IPS-NIHi7 (cell line): ENCODE measurements at regions not wholly inside any gene's neighbourhood (a gene's known extent, or its start where the extent isn't known, plus 50 kb on each side); places are given as distances from the start of the nearest gene placed in this dataset.

Experiments
- DNase-seq: peaks from one replicate; pipeline ENCODE4 v3.0.0; 2012; ENCODE audit warnings: mixed read lengths; ENCODE audit errors: extremely low spot score

GRCh38 chr7:34275624-34276023 lies 370.3 kb downstream of the BMPER start:
- no peak for DNase-seq

GRCh38 chr7:34277016-34277802 lies 371.9 kb downstream of the BMPER start:
- DNase-seq: no peak

GRCh38 chr7:34277803-34278199 lies 372.5 kb downstream of the BMPER start:
- no peak for DNase-seq

DNA sequence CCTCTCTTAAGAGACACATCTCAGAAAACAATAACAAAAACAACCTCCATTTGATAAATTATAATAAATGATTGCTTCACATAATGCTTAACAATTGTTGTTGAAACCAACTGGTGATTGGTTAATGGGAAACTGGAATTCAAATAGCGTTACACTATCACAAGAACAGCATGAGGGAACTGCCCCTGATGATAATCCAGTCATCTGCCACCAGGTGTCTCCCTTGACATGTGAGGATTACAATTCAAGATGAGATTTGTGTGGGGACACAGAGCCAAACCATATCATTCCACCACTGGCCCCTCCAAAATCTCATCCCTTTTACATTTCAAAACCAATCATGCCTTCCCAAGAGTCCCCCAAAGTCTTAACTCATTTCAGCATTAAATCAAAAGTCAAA lies 375.9 kb downstream of the BMPER start:
- DNase-seq: no peak

- no peak for DNase-seq
These were observed 375.7 kb upstream of the NPSR1 start for GRCh38 chr7:34282271-34282670.

DNA sequence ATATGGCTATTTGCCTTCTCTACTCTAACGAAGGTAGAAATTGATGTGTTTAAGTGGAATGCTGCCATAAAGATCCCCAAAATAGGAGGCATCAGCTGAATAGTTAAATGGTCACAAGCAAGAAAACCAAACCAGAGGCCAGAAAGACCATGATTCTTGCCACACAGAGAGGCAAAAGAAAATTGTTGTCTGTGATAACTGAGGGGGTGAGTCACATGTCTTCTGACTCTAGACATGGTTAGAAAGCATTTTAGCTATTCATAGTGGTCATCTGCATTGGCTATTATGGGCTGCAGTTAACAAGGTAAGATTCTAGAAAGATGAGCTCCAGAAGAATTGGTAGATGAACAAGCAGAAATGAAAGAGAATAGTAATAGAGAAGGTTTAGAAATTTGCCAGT lies 361.4 kb upstream of the NPSR1 start:
- no peak for DNase-seq

- DNase-seq: no peak
These were observed 359.5 kb upstream of the NPSR1 start for GRCh38 chr7:34298492-34299013.

- DNase-seq: no peak
These were observed 359.0 kb upstream of the NPSR1 start for GRCh38 chr7:34299066-34299465.

- no peak for DNase-seq
These were observed 350.5 kb upstream of the NPSR1 start for GRCh38 chr7:34307540-34307939.

- no peak for DNase-seq
These were observed 349.4 kb upstream of the NPSR1 start for GRCh38 chr7:34308595-34308994.

DNA sequence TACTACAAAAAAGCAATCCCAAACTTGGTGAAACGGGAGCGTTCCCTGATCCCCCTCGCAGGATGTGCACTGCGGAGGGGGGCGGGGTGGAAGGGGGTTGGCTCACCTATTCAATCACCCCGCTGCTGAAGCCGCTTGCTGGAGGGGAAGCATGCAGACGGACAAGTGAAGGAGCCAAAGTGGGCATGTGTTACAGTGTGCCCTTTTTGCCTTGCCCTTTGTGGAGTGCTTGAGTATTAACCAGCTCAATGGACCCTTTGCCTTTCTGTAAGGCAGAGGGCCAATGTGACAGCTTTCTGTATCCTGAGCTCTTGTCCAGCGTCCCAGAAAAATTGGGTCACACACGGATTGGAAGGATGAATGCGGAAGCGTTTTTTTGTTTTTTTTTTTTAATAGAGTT lies 348.9 kb upstream of the NPSR1 start:
- DNase-seq: no peak

- no peak for DNase-seq
These were observed 348.4 kb upstream of the NPSR1 start for GRCh38 chr7:34309584-34309983.

DNA sequence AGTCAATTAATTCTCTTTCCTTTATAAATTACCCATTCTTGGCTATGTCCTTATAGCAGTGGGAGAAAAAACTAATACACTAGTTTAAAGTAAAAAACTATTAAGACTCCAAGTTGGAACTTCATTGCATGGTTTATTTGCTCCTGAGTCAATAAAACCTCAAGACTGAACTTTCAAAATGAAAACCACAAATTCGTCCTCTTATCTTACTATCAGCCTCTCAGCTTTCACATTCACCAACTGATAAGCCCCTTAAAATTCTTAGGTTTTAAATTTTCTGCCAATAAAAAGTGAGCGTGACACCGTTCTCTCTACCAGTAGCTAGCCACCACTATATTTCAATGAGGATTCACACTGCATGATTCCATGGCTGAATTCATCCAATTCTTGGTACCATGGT lies 346.4 kb upstream of the NPSR1 start:
- DNase-seq: no peak

DNA sequence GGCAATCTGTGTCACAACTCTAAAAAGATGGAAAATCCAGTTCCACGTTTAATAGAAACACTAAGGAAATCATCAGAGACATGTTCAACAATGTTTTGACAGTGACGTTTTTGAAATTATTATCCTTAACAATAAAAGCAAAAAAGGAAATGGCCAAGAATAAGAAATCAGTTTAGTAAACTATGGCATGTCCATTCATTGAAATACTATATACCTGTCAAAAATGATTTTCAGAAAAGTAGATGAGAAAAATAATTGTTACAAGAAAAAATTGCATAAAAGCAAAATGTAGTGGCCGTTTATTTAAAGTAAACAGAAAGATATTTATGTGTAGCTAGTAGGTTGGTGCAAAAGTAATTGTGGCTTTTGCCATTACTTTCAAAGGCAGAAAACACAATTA lies 345.4 kb upstream of the NPSR1 start:
- no peak for DNase-seq

GRCh38 chr7:34313289-34313688 lies 344.7 kb upstream of the NPSR1 start:
- DNase-seq: no peak

DNA sequence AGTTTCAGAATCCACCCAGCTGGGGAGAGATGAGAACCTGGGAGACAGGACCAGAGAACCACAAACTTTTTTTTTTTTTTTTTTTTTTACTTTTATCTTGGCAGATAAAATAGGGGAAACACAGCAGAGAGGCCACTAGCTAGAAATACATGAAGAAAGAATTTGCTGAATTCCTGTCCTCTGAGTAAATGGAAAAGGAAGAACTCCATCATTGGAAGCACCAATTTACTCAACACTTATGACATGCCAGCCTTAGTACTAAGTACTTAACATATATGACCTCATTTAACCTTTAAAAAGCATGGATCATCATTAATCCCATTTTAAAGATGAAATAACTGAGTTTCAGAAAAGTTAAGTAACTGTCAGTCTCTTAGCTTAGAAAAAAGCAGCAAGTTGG lies 343.0 kb upstream of the NPSR1 start:
- DNase-seq: no peak

GRCh38 chr7:34317039-34317438 lies 341.0 kb upstream of the NPSR1 start:
- no peak for DNase-seq

DNA sequence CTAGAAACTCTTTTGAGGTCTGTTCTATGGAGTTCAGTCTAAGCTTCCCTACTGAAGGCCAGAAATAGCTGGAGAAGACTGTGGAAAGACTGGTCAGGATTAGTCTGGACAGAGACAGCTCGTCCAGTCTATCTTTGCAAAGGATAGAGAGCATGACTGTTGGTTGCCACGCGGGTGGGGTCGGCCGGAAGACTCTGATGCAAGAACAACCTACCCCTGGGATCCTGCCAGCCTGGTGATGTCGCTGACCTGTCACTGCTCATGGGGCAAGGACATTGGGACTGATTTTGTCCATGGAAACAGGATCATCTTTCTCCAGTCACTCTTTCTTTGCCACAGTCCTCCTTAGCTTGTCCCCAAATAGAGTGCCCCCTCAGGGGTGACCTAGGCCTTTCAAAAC lies 337.6 kb upstream of the NPSR1 start:
- no peak for DNase-seq

GRCh38 chr7:34320926-34321661 lies 336.9 kb upstream of the NPSR1 start:
- peak; percentile 84 for DNase-seq

- DNase-seq: no peak
These were observed 335.2 kb upstream of the NPSR1 start for GRCh38 chr7:34322841-34323240.

- DNase-seq: no peak
These were observed 330.3 kb upstream of the NPSR1 start for GRCh38 chr7:34327681-34328080.

GRCh38 chr7:34330308-34330707 lies 327.7 kb upstream of the NPSR1 start:
- no peak for DNase-seq

DNA sequence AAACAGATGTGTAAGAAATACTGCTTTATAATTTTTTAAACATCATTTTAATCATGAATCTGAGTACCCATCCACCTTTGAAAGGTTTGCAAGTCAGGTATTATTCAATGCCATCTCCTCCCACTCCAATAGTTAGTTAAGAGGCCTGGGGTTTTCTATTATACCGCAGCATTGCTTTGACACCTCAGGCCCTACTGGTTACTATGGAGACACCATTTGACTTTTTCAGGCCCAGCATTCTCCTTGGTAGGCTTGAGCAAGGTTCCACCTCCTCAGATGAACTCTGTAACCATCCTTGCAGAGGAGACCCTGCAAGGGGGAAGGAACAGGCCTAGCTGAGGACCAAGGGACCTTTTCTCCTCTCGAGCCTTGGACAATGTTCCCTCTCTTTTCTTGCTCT lies 326.9 kb upstream of the NPSR1 start:
- DNase-seq: no peak
